ENCODE measurements at regions not wholly inside any gene's neighbourhood (a gene's known extent, or its start where the extent isn't known, plus 50 kb on each side); places are given as distances from the start of the nearest gene placed in this dataset.

GRCh38 chr10:94115725-94116124 lies 122.0 kb downstream of the PLCE1 start:
- no peak for TF ChIP-seq POLR2A (IDR thresholded peaks at IDR 0.05)
- TF ChIP-seq CTCF (IDR thresholded peaks at IDR 0.05), result no peak
